ENCODE measurements at regions not wholly inside any gene's neighbourhood (a gene's known extent, or its start where the extent isn't known, plus 50 kb on each side); places are given as distances from the start of the nearest gene placed in this dataset.
"Not testable (repeated sequence)": the region's sequence is repeated elsewhere in the genome, so short reads cannot be mapped to it uniquely, and the experiment has no call there.

DNA sequence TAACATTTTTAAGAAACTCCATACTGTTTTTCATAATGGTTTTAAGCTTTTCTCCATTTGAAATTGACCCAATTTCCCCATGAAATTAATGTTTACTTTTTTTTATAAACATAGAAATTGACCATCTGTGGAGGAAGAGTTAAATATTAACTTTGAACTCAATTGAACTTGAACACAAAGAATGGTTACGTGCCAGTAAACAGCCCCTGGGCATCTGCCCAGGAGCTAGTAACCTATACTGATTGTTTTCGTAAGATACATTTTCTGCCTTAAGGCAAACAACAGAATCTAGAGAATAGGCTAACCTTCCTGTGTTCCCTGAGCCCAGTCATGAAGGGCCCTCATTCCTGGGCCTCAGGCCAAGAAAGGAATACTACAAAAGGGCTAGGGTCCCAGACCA lies 235.9 kb downstream of the ZFY start:
- TF ChIP-seq, protein P1, sequence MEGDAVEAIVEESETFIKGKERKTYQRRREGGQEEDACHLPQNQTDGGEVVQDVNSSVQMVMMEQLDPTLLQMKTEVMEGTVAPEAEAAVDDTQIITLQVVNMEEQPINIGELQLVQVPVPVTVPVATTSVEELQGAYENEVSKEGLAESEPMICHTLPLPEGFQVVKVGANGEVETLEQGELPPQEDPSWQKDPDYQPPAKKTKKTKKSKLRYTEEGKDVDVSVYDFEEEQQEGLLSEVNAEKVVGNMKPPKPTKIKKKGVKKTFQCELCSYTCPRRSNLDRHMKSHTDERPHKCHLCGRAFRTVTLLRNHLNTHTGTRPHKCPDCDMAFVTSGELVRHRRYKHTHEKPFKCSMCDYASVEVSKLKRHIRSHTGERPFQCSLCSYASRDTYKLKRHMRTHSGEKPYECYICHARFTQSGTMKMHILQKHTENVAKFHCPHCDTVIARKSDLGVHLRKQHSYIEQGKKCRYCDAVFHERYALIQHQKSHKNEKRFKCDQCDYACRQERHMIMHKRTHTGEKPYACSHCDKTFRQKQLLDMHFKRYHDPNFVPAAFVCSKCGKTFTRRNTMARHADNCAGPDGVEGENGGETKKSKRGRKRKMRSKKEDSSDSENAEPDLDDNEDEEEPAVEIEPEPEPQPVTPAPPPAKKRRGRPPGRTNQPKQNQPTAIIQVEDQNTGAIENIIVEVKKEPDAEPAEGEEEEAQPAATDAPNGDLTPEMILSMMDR (IDR thresholded peaks at IDR 0.05; ENCODE audit: low read depth, low read length, poor library complexity, severe bottlenecking): not testable (repeated sequence)
- TF ChIP-seq EZH2phosphoT487 (IDR thresholded peaks at IDR 0.05; ENCODE audit: borderline replicate concordance, low read length): not testable (repeated sequence)

Measured in DOHH2 (cell line).